Fibroblast of lung (primary cell): ENCODE measurements at regions not wholly inside any gene's neighbourhood (a gene's known extent, or its start where the extent isn't known, plus 50 kb on each side); places are given as distances from the start of the nearest gene placed in this dataset.
A peak's percentile ranks its signal among the peaks of the same experiment; 100 is the strongest.

Experiments used
- DNase-seq, 2 donors: peaks; one replicate each; pipeline versions ENCODE4 v3.0.0 to v3.0.0-alpha.2; 2010; ENCODE audit warnings: low read depth in 2 of 2
- H2AFZ ChIP-seq: 2 replicates; pipeline ENCODE4 v1.5.1; 2012; ENCODE audit warnings: low read length, control low read depth, inconsistent platforms
- H3K27ac ChIP-seq: 2 replicates; pipeline ENCODE4 v1.5.1; 2011; ENCODE audit warnings: low read length, control low read depth; ENCODE audit not compliant: insufficient read depth
- H3K27me3 ChIP-seq: 2 replicates; pipeline ENCODE4 v1.5.1; 2011; ENCODE audit warnings: mild to moderate bottlenecking, low read length; ENCODE audit not compliant: control insufficient read depth, insufficient read depth
- H3K36me3 ChIP-seq: 2 replicates; pipeline ENCODE4 v1.5.1; 2011; ENCODE audit warnings: low read length; ENCODE audit not compliant: control insufficient read depth, insufficient read depth
- H3K4me1 ChIP-seq: 2 replicates; pipeline ENCODE4 v1.5.1; 2011; ENCODE audit warnings: low read length; ENCODE audit not compliant: control insufficient read depth, insufficient read depth; ENCODE audit errors: extremely low read depth
- H3K4me2 ChIP-seq: 2 replicates; pipeline ENCODE4 v1.5.1; 2011; ENCODE audit warnings: low read length, control low read depth; ENCODE audit not compliant: insufficient read depth; ENCODE audit errors: extremely low read depth
- H3K4me3 ChIP-seq, 4 experiments: fragments of 200-600 bp in 1 of 4; sonication (generic) in 1 of 4; replicated peaks in 1 of 4; 2 replicates each; pipeline ENCODE4 v1.5.1; 2011 to 2016; ENCODE audit warnings: low read length in 4 of 4, low read depth in 3 of 4, mild to moderate bottlenecking in 3 of 4, control low read depth in 2 of 4, inconsistent platforms in 1 of 4, mixed read lengths in 1 of 4; ENCODE audit not compliant: insufficient read depth in 1 of 4; ENCODE audit errors: control extremely low read depth in 1 of 4
- H3K79me2 ChIP-seq: 2 replicates; pipeline ENCODE4 v1.5.1; 2012; ENCODE audit warnings: mild to moderate bottlenecking, low read length, inconsistent platforms; ENCODE audit not compliant: control insufficient read depth, insufficient read depth
- H3K9ac ChIP-seq: 2 replicates; pipeline ENCODE4 v1.5.1; 2011; ENCODE audit warnings: mild to moderate bottlenecking, low read length, control low read depth; ENCODE audit not compliant: insufficient read depth
- H3K9me3 ChIP-seq: 2 replicates; pipeline ENCODE4 v1.5.1; 2012; ENCODE audit warnings: low read depth, low read length; ENCODE audit not compliant: control insufficient read depth, insufficient read depth
- H4K20me1 ChIP-seq: 2 replicates; pipeline ENCODE4 v1.5.1; 2011; ENCODE audit warnings: low read length; ENCODE audit not compliant: control insufficient read depth, insufficient read depth; ENCODE audit errors: extremely low read depth
- EZH2 ChIP-seq: IDR thresholded peaks from 2 replicates; pipeline ENCODE4 v1.5.1; 2012; ENCODE audit warnings: low read length, control low read depth, mild to moderate bottlenecking; ENCODE audit errors: missing control alignments
- TF ChIP-seq, protein P1 (sequence below), 2 donors: IDR thresholded peaks in 1 of 2; conservative IDR thresholded peaks in 1 of 2; 1 replicate in 1 of 2; 2 replicates in 1 of 2; pipeline ENCODE4 v1.5.1; 2011 to 2012; ENCODE audit warnings: low read length in 2 of 2, control low read depth in 1 of 2, inconsistent platforms in 1 of 2, low read depth in 1 of 2, mild to moderate bottlenecking in 1 of 2

DNA sequence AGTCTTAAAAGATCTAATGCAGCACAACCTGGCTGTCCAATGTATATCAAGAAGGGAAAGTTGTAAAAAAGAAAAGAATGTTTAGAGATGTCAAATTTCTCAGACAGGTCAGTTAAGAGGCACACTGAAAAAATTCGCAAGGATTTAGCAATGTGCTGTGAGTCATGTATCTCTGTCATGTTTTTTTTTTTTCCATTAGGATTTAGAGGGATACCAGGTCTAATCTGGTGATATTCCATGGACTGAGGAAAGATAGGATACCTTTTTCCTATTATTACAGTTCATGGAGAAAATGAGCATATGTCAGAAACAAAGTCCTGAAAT lies 815.4 kb upstream of the PCDH10 start:
- Histone ChIP-seq H3K4me1 (no peaks in the 10 kb centered on the region), H3K4me3 (no peak overlapping the region), H3K9me3 (no peaks in the 10 kb centered on the region), H3K4me2 (peak overlapping the region; percentile 25), H2AFZ (no peak overlapping the region), H3K36me3 (no peaks in the 10 kb centered on the region), H3K27me3 (no peaks in the 10 kb centered on the region), H4K20me1 (no peaks in the 10 kb centered on the region), H3K9ac (no peak overlapping the region), H3K27ac (no peak overlapping the region), H3K79me2 (no peaks in the 10 kb centered on the region)
- TF ChIP-seq EZH2 = no peak
- TF ChIP-seq, protein P1, sequence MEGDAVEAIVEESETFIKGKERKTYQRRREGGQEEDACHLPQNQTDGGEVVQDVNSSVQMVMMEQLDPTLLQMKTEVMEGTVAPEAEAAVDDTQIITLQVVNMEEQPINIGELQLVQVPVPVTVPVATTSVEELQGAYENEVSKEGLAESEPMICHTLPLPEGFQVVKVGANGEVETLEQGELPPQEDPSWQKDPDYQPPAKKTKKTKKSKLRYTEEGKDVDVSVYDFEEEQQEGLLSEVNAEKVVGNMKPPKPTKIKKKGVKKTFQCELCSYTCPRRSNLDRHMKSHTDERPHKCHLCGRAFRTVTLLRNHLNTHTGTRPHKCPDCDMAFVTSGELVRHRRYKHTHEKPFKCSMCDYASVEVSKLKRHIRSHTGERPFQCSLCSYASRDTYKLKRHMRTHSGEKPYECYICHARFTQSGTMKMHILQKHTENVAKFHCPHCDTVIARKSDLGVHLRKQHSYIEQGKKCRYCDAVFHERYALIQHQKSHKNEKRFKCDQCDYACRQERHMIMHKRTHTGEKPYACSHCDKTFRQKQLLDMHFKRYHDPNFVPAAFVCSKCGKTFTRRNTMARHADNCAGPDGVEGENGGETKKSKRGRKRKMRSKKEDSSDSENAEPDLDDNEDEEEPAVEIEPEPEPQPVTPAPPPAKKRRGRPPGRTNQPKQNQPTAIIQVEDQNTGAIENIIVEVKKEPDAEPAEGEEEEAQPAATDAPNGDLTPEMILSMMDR (conservative IDR thresholded peaks at IDR 0.05 in 1 of 2, IDR thresholded peaks at IDR 0.05 in 1 of 2; ENCODE audit: low read depth in 1 of 2, low read length in 2 of 2) = no peak
- peak; percentile 59 to 70 for DNase-seq

DNA sequence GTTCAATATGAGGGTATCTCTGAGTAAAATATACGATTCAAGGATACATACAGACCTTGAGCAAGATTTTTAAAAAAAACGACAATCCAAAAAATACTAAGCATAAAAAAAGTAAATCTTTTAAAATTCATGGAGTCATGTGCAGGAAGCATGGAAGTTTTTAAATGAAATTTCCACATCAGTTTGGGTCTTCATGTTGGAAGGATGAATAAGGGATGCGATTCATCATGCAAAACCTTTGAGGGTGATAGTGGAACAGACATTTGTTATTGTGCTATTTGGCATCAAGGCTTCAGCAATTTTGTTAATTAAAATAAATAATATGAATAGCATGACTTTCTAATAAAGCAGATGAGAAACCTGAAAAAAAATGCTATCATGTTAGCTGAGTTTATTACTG lies 815.0 kb upstream of the PCDH10 start:
- Histone ChIP-seq H3K4me2 (no peak overlapping the region), H3K79me2 (no peaks in the 10 kb centered on the region), H4K20me1 (no peaks in the 10 kb centered on the region), H3K4me3 (no peak overlapping the region), H3K27ac (no peak overlapping the region), H3K9me3 (no peaks in the 10 kb centered on the region), H2AFZ (no peak overlapping the region), H3K4me1 (no peaks in the 10 kb centered on the region), H3K9ac (no peak overlapping the region), H3K27me3 (no peaks in the 10 kb centered on the region), H3K36me3 (no peaks in the 10 kb centered on the region)
- DNase-seq = peak in 1 of 2 donors; percentile 50
- TF ChIP-seq, protein P1 (conservative IDR thresholded peaks at IDR 0.05 in 1 of 2, IDR thresholded peaks at IDR 0.05 in 1 of 2; ENCODE audit: low read depth in 1 of 2, low read length in 2 of 2) = no peak
- no peak for TF ChIP-seq EZH2

- H4K20me1 ChIP-seq = no peaks in the 10 kb centered on the region
- H3K27ac ChIP-seq = no peak overlapping the region
- no peaks in the 10 kb centered on the region for H3K27me3 ChIP-seq
- H3K9me3 ChIP-seq = no peaks in the 10 kb centered on the region
- no peaks in the 10 kb centered on the region for H3K4me1 ChIP-seq
- no peak overlapping the region for H3K9ac ChIP-seq
- no peak overlapping the region for H3K4me2 ChIP-seq
- H3K79me2 ChIP-seq = no peaks in the 10 kb centered on the region
- TF ChIP-seq, protein P1 (conservative IDR thresholded peaks at IDR 0.05 in 1 of 2, IDR thresholded peaks at IDR 0.05 in 1 of 2; ENCODE audit: low read depth in 1 of 2, low read length in 2 of 2) = no peak
- TF ChIP-seq EZH2 = no peak
- no peak for DNase-seq
- H2AFZ ChIP-seq = no peak overlapping the region
- no peak overlapping the region for H3K4me3 ChIP-seq
- H3K36me3 ChIP-seq = no peaks in the 10 kb centered on the region
Measured at GRCh38 chr4:132344924-132345828, 803.9 kb upstream of the PCDH10 start.
